Ishikawa (cell line): ENCODE measurements at regions not wholly inside any gene's neighbourhood (a gene's known extent, or its start where the extent isn't known, plus 50 kb on each side); places are given as distances from the start of the nearest gene placed in this dataset.

Experiments
- EP300 ChIP-seq: IDR thresholded peaks from 2 replicates; pipeline ENCODE4 v1.6.1; 2012; ENCODE audit warnings: borderline replicate concordance
- FOXM1 ChIP-seq: IDR thresholded peaks from 2 replicates; pipeline ENCODE4 v1.6.1; 2012; ENCODE audit warnings: low read depth, borderline replicate concordance
- MAX ChIP-seq: IDR thresholded peaks from 2 replicates; pipeline ENCODE4 v1.6.1; 2012
- RAD21 ChIP-seq: IDR thresholded peaks from 2 replicates; pipeline ENCODE4 v1.6.1; 2012; ENCODE audit warnings: low read depth
- REST ChIP-seq: IDR thresholded peaks from 2 replicates; pipeline ENCODE4 v1.6.1; 2012; ENCODE audit warnings: low read depth, mild to moderate bottlenecking

GRCh38 chr2:150391779-150392178 lies 95.7 kb downstream of the RND3 start:
- TF ChIP-seq FOXM1 (no peak), EP300 (no peak), RAD21 (no peak), REST (no peak), MAX (no peak)
